CD4-positive, alpha-beta T cell (primary cell): ENCODE measurements at regions not wholly inside any gene's neighbourhood (a gene's known extent, or its start where the extent isn't known, plus 50 kb on each side); places are given as distances from the start of the nearest gene placed in this dataset.

Source experiments
- ATAC-seq: fragments of 200-7000 bp; cut with Tn5 transposase; one replicate; pipeline ENCODE4 v1.10.0; 2022; ENCODE audit warnings: mild to moderate bottlenecking; ENCODE audit not compliant: poor library complexity
- CTCF ChIA-PET: fragments of 350-600 bp; sonication (Branson Sonifier 250); formaldehyde crosslinking; loops from one replicate; lab custom pipeline; 2021; ENCODE audit warnings: antibody characterized with exemption, inconsistent platforms; lab: Charles Lee
- POLR2A ChIA-PET: fragments of 350-600 bp; sonication (Branson Sonifier 250); formaldehyde crosslinking; loops from one replicate; lab custom pipeline; 2021; ENCODE audit warnings: antibody characterized with exemption, inconsistent platforms; lab: Charles Lee
- DNase-seq, 14 experiments: peaks; one replicate each; pipeline ENCODE4 v3.0.0-alpha.2; 2013 to 2020; ENCODE audit warnings: mixed read lengths in 2 of 14
- H3K27ac ChIP-seq, 2 donors: one replicate each; pipeline versions ENCODE4 v1.5.1 to v1.7.0; 2013; ENCODE audit warnings: low read length in 2 of 2, low read depth in 1 of 2, mild to moderate bottlenecking in 1 of 2
- H3K27me3 ChIP-seq, 2 experiments: 1 replicate in 1 of 2; 2 replicates in 1 of 2; pipeline versions ENCODE4 v1.6.1 to v1.7.0; 2013; ENCODE audit warnings: low read length in 2 of 2, control low read depth in 1 of 2, mild to moderate bottlenecking in 1 of 2, moderate library complexity in 1 of 2; ENCODE audit not compliant: insufficient read depth in 2 of 2, control insufficient read depth in 1 of 2
- H3K36me3 ChIP-seq: one replicate; pipeline ENCODE4 v1.6.1; 2013; ENCODE audit warnings: low read length, control low read depth; ENCODE audit not compliant: insufficient read depth
- H3K4me1 ChIP-seq: one replicate; pipeline ENCODE4 v1.6.1; 2013; ENCODE audit warnings: low read length, control low read depth; ENCODE audit not compliant: insufficient read depth
- H3K4me3 ChIP-seq: one replicate; pipeline ENCODE4 v1.5.1; 2013; ENCODE audit warnings: mild to moderate bottlenecking, low read length, moderate library complexity
- H3K9me3 ChIP-seq, 2 experiments: 1 replicate in 1 of 2; 2 replicates in 1 of 2; pipeline versions ENCODE4 v1.6.1 to v1.7.0; 2013; ENCODE audit warnings: low read length in 2 of 2, mild to moderate bottlenecking in 2 of 2, control low read depth in 1 of 2, moderate library complexity in 1 of 2; ENCODE audit not compliant: control insufficient read depth in 1 of 2, insufficient read depth in 1 of 2
- H3K27ac Mint-ChIP-seq: one replicate; pipeline ENCODE4 v1.8.0; 2020; ENCODE audit warnings: mixed read lengths
- H3K27me3 Mint-ChIP-seq: one replicate; pipeline ENCODE4 v1.8.0; 2021; ENCODE audit warnings: mixed read lengths
- H3K36me3 Mint-ChIP-seq: one replicate; pipeline ENCODE4 v1.8.0; 2021; ENCODE audit warnings: low read depth, mixed read lengths
- H3K4me1 Mint-ChIP-seq: one replicate; pipeline ENCODE4 v1.8.0; 2021; ENCODE audit warnings: low read depth, mixed read lengths
- H3K4me3 Mint-ChIP-seq: one replicate; pipeline ENCODE4 v1.8.0; 2020; ENCODE audit warnings: mild to moderate bottlenecking, mixed read lengths
- H3K9me3 Mint-ChIP-seq: one replicate; pipeline ENCODE4 v1.8.0; 2020; ENCODE audit warnings: mixed read lengths
- intact Hi-C, 2 experiments: fragments of 100-400 bp; cut with DNase I in 1 of 2; cut with micrococcal nuclease in 1 of 2; formaldehyde crosslinking; loops; one replicate each; pipeline versions ENCODE4 v1.15.1 to v1.9.0; 2023 to 2025; cut with DNase I, micrococcal nuclease
- TF ChIP-seq, protein P1 (sequence below): fragments of 200-600 bp; IDR thresholded peaks from one replicate; pipeline ENCODE4 v1.8.0; 2022; ENCODE audit warnings: antibody characterized with exemption, mild to moderate bottlenecking

DNA sequence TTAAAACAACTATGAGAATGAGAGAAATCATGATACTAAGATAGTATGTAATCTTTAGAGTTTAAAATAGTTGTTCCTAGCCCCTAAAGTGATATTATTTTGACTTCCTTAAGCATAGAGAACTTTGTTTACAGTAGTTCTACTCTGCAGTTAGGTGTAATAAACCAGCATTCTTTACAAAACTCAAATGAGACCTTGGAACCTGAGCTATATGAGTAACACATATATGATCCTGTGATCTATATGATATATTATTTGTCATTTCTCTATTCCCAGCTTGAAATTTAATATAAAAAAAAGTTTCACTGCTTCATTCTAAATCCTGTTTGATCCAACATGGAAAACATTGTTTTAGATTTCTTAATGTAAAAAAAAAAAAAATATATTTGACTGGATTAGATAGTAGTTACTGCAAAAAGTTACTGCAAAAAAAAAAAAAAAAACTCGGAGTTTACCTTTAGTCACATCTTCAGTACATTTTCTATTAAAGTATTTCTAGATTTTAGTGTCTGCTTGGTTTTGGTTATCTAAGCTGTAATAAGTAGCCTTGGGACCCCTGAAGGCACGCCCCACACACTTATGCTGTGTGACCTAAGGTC lies 463.8 kb downstream of the USP25 start:
- no peak overlapping the region for H3K27ac ChIP-seq

DNA sequence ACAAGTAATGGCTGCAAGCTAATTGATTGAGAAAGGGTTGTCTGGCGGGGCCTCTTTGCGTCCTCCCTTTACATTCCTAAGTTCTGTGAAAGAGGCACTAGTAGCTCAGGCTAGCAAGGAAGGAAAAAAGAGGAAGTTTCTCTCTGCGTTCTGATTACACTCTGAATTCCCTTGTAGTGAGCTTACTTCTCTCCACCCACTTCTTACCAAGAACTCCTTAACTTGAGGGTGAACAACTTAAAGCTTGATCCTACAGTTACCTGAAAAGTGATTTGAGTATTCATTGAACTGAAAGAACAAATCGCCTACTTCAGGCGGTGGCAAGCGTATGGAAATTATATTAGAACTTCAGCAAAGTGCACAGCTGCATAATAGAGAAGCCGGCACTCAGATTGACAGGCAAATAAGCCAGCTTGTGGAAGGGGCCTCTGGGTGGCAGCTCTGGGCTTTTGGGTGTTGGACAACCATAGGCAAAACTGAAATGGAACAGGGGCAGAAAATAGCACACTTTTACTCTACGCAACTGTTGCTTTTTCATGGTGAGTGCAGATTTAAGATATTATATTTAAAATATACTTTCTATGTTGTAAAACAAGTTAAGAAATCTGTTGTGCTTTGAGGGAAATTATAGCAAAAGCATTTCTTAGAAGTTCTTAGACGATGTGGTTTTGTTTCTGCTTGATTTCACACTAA lies 464.5 kb downstream of the USP25 start:
- TF ChIP-seq, protein P1, sequence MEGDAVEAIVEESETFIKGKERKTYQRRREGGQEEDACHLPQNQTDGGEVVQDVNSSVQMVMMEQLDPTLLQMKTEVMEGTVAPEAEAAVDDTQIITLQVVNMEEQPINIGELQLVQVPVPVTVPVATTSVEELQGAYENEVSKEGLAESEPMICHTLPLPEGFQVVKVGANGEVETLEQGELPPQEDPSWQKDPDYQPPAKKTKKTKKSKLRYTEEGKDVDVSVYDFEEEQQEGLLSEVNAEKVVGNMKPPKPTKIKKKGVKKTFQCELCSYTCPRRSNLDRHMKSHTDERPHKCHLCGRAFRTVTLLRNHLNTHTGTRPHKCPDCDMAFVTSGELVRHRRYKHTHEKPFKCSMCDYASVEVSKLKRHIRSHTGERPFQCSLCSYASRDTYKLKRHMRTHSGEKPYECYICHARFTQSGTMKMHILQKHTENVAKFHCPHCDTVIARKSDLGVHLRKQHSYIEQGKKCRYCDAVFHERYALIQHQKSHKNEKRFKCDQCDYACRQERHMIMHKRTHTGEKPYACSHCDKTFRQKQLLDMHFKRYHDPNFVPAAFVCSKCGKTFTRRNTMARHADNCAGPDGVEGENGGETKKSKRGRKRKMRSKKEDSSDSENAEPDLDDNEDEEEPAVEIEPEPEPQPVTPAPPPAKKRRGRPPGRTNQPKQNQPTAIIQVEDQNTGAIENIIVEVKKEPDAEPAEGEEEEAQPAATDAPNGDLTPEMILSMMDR = no peak
- Histone ChIP-seq H3K27ac (no peak overlapping the region), H3K4me3 (no peak overlapping the region), H3K9me3 (no peaks in the 10 kb centered on the region), H3K36me3 (no peaks in the 10 kb centered on the region), H3K27me3 (no peaks in the 10 kb centered on the region), H3K4me1 (no peaks in the 10 kb centered on the region)
- ChIA-PET CTCF (no interaction called here), POLR2A (no interaction called here)
- Mint-ChIP-seq H3K4me3 (peak overlapping the region; percentile 86), H3K9me3 (no peaks in the 10 kb centered on the region), H3K27me3 (no peaks in the 10 kb centered on the region), H3K36me3 (no peaks in the 10 kb centered on the region), H3K4me1 (peaks cover 28% of the 10 kb centered on the region), H3K27ac (peak overlapping the region; percentile 81)
- intact Hi-C loops = loop anchor here in 1 of 2 experiments (2.0 kb wide), 1 partner anchor 137 kb away; no protein-coding TSS in a partner anchor
- DNase-seq (peak in 4 of 14 experiments; percentile 4 to 32 (median 22)), ATAC-seq (peak; percentile 67)

More for the DNA sequence above, 463.8 kb downstream of the USP25 start:
- H3K9me3 ChIP-seq = no peaks in the 10 kb centered on the region
- no peaks in the 10 kb centered on the region for H3K36me3 ChIP-seq
- no peaks in the 10 kb centered on the region for H3K4me1 ChIP-seq
- intact Hi-C loops = loop anchor here in 1 of 2 experiments (2.0 kb wide), 1 partner anchor 137 kb away; no protein-coding TSS in a partner anchor
- H3K27me3 ChIP-seq = no peaks in the 10 kb centered on the region
- ChIA-PET CTCF (no interaction called here), POLR2A (no interaction called here)
- Mint-ChIP-seq H3K36me3 (no peaks in the 10 kb centered on the region), H3K27me3 (no peaks in the 10 kb centered on the region), H3K9me3 (no peaks in the 10 kb centered on the region), H3K4me3 (no peak overlapping the region), H3K4me1 (peaks cover 28% of the 10 kb centered on the region), H3K27ac (no peak overlapping the region)
- TF ChIP-seq, protein P1 = no peak
- DNase-seq (no peak), ATAC-seq (no peak)
- no peak overlapping the region for H3K4me3 ChIP-seq

DNA sequence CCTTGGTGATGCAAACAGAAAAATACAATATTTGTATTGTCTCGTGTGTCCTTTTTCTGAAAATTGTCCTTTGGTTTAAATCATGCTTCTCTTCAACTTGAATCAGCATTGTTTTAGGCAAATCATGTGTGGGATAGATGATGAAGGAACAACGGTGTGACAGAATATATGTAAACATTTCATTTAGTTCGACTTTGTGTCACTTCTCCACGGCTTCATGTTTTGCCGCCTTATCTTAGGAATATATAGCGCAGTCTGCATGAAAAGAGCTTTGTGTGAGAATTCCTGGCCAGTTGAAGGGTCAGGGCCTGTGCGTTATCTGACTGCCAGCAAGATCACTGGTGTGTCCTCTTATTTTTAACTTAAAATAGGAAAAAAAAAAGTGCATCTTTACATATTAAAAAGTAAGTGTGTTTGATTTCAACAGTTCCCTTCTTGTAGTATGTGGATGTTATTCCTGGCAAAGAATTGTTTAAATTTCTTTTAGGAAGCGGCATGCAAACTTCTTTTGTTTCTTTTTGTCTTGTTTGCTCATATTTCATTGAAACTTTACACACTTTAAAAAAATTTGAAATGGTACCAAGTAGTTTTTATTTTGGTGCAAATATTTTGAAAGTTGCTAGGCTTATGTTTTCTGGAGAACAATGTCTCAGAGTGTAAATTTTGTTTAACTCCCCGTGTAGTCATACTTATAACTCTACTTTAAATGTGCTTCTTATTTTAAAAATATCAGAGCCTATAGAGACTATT lies 465.2 kb downstream of the USP25 start:
- Mint-ChIP-seq H3K27me3 (no peaks in the 10 kb centered on the region), H3K27ac (peak overlapping the region; percentile 81), H3K4me3 (peak overlapping the region; percentile 85), H3K9me3 (no peaks in the 10 kb centered on the region), H3K36me3 (no peaks in the 10 kb centered on the region), H3K4me1 (peaks cover 28% of the 10 kb centered on the region)
- ATAC-seq (no peak), DNase-seq (no peak)
- POLR2A ChIA-PET = interaction anchor here (0.6 to 1.3 kb wide), 2 partner anchors 9 to 107 kb away, joined by 3 to 5 read pairs; no protein-coding TSS in a partner anchor
- TF ChIP-seq, protein P1 = no peak
- H3K27me3 ChIP-seq = no peaks in the 10 kb centered on the region
- CTCF ChIA-PET = no interaction called here
- no peaks in the 10 kb centered on the region for H3K4me1 ChIP-seq
- intact Hi-C loops = loop anchor here in 1 of 2 experiments (2.0 kb wide), 1 partner anchor 136 kb away; no protein-coding TSS in a partner anchor
- no peaks in the 10 kb centered on the region for H3K9me3 ChIP-seq
- H3K36me3 ChIP-seq = no peaks in the 10 kb centered on the region
- H3K27ac ChIP-seq = no peak overlapping the region
- H3K4me3 ChIP-seq = no peak overlapping the region
